ENCODE measurements at regions not wholly inside any gene's neighbourhood (a gene's known extent, or its start where the extent isn't known, plus 50 kb on each side); places are given as distances from the start of the nearest gene placed in this dataset.

DNA sequence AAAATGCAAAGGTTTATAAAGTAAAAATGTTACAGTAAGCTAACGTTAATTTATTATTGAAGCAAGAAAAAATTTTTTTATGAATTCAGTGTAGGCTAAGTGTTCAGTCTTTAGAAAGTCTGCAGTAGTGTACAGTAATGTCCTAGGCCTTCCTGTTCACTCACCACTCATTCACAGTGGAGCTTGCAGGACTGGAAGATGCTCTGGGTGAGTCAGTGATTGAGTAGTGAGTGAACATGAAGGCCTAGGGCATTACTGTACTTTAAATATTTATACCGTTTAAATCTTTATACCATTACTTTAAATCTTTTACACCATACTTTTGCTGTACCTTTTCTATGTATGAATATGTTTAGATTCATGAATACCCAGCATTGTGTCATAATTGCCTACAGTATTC, 120.3 kb upstream of the SLC38A4 start:
- intact Hi-C loops (cut with micrococcal nuclease) = no loop called here
- Histone ChIP-seq H4K20me1 (replicated peaks; ENCODE audit: control insufficient read depth, insufficient read depth, low read length) (no peaks in the 10 kb centered on the region), H3K4me3 (no peak overlapping the region), H3K4me1 (replicated peaks in 1 of 2; ENCODE audit: control insufficient read depth in 2 of 2, insufficient read depth in 2 of 2, low read length in 2 of 2) (no peaks in the 10 kb centered on the region), H3K9ac (ENCODE audit: insufficient read depth in 1 of 2, low read depth in 2 of 2, low read length in 2 of 2) (no peak overlapping the region), H3K27me3 (ENCODE audit: control insufficient read depth in 2 of 2, insufficient read depth in 2 of 2, low read length in 2 of 2) (no peaks in the 10 kb centered on the region), H3K79me2 (ENCODE audit: control insufficient read depth, insufficient read depth, low read length) (no peaks in the 10 kb centered on the region), H3K9me1 (ENCODE audit: control insufficient read depth, insufficient read depth, low read length) (no peaks in the 10 kb centered on the region), H3K27ac (ENCODE audit: extremely low read depth, low read depth, low read length) (no peak overlapping the region), H2AFZ (ENCODE audit: low read depth, low read length) (no peak overlapping the region), H3K4me2 (ENCODE audit: insufficient read depth, low read length) (no peak overlapping the region), H3K36me3 (ENCODE audit: control insufficient read depth, insufficient read depth, low read length) (no peaks in the 10 kb centered on the region), H3K9me3 (replicated peaks; ENCODE audit: control insufficient read depth, insufficient read depth, low read depth, low read length) (no peaks in the 10 kb centered on the region)
- CTCF ChIA-PET (ENCODE audit: low intra/inter-chr PET ratio) = no interaction called here
- no TSS peak for BruUV-seq (replicated peaks)
- TF ChIP-seq TEAD2 (tag; IDR thresholded peaks at IDR 0.05) (no peak), GABPB2 (CRISPR knock-in tag; conservative IDR thresholded peaks at IDR 0.05) (no peak), IFI16 (CRISPR knock-in tag; IDR thresholded peaks at IDR 0.05) (no peak), HDAC6 (IDR thresholded peaks at IDR 0.05; ENCODE audit: low read depth, low read length) (no peak)
- 0% methylated on average over 2 of the region's 2 CpGs for WGBS (ENCODE audit: insufficient coverage, low coverage, missing lambda C conversion rate)
- DNase-seq (ENCODE audit: extremely low read depth in 1 of 4, low spot score in 3 of 4) (no peak), ATAC-seq (no peak), FAIRE-seq (no peak)
- POLR2A ChIA-PET = interaction anchor here (1.1 kb wide), 1 partner anchor 9 kb away, joined by 3 read pairs; no protein-coding TSS in a partner anchor
- in situ Hi-C loops (cut with MboI) = no loop called here

DNA sequence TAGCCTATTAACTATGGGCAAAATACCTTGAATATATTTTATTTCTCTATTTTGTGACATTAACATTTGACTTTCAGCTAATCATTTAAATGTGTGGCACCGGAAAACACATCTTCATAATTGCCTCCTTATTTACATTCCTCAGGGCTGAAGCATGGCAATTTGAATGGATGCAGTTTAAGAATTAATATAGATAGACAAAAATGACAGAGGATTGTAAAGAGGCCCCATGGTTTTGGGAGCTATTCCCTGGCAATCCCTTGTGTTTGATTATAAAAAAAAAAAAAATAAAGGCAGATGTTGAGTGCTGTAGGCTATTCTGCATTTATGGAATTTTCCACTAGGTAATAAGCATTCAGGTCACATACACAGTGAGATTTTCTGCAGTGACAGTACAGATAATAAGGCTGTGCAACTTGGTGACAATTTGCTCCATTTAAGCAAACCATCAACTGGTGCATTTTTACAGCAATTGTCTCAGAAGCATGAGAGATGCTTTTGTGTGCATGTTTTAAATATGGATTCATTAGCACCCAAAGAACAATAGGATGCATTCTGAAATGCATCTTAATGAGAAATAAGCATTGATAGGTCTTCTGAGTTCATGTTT, 123.2 kb upstream of the SLC38A4 start:
- Histone ChIP-seq H3K4me1 (replicated peaks in 1 of 2; ENCODE audit: control insufficient read depth in 2 of 2, insufficient read depth in 2 of 2, low read length in 2 of 2) (no peaks in the 10 kb centered on the region), H3K9me1 (ENCODE audit: control insufficient read depth, insufficient read depth, low read length) (no peaks in the 10 kb centered on the region), H3K36me3 (ENCODE audit: control insufficient read depth, insufficient read depth, low read length) (no peaks in the 10 kb centered on the region), H3K4me3 (no peak overlapping the region), H3K9ac (ENCODE audit: insufficient read depth in 1 of 2, low read depth in 2 of 2, low read length in 2 of 2) (no peak overlapping the region), H3K27ac (ENCODE audit: extremely low read depth, low read depth, low read length) (no peak overlapping the region), H3K79me2 (ENCODE audit: control insufficient read depth, insufficient read depth, low read length) (no peaks in the 10 kb centered on the region), H3K9me3 (replicated peaks; ENCODE audit: control insufficient read depth, insufficient read depth, low read depth, low read length) (no peaks in the 10 kb centered on the region), H4K20me1 (replicated peaks; ENCODE audit: control insufficient read depth, insufficient read depth, low read length) (no peaks in the 10 kb centered on the region), H3K4me2 (ENCODE audit: insufficient read depth, low read length) (no peak overlapping the region), H2AFZ (ENCODE audit: low read depth, low read length) (no peak overlapping the region), H3K27me3 (ENCODE audit: control insufficient read depth in 2 of 2, insufficient read depth in 2 of 2, low read length in 2 of 2) (no peaks in the 10 kb centered on the region)
- in situ Hi-C loops (cut with MboI) (no loop called here), intact Hi-C loops (cut with micrococcal nuclease) (no loop called here)
- 11% methylated on average over 1 of the region's 1 CpG for WGBS (ENCODE audit: insufficient coverage, low coverage, missing lambda C conversion rate)
- TF ChIP-seq ZBTB26 (CRISPR knock-in tag; IDR thresholded peaks at IDR 0.05) = no peak
- no peak for TF ChIP-seq ZNF717 (CRISPR knock-in tag; IDR thresholded peaks at IDR 0.05)
- ATAC-seq (no peak), FAIRE-seq (no peak), DNase-seq (ENCODE audit: extremely low read depth in 1 of 4, low spot score in 3 of 4) (no peak)
- POLR2A ChIA-PET = no interaction called here
- BruUV-seq (replicated peaks) = no TSS peak
- CTCF ChIA-PET (ENCODE audit: low intra/inter-chr PET ratio) = no interaction called here

Measured in K562 (cell line).